Caki2 (cell line): ENCODE measurements at regions not wholly inside any gene's neighbourhood (a gene's known extent, or its start where the extent isn't known, plus 50 kb on each side); places are given as distances from the start of the nearest gene placed in this dataset.

ENCODE experiments used
- DNase-seq: peaks from one replicate; pipeline ENCODE4 v3.0.0-alpha.2; 2015; ENCODE audit warnings: low read depth
- in situ Hi-C: cut with HindIII; loops from 2 replicates; pipeline ENCODE4 v1.10.0; 2016; ENCODE audit warnings: low sequenced_read_pairs, low pct_unique_long_range_greater_than_20kb, mixed read lengths

DNA sequence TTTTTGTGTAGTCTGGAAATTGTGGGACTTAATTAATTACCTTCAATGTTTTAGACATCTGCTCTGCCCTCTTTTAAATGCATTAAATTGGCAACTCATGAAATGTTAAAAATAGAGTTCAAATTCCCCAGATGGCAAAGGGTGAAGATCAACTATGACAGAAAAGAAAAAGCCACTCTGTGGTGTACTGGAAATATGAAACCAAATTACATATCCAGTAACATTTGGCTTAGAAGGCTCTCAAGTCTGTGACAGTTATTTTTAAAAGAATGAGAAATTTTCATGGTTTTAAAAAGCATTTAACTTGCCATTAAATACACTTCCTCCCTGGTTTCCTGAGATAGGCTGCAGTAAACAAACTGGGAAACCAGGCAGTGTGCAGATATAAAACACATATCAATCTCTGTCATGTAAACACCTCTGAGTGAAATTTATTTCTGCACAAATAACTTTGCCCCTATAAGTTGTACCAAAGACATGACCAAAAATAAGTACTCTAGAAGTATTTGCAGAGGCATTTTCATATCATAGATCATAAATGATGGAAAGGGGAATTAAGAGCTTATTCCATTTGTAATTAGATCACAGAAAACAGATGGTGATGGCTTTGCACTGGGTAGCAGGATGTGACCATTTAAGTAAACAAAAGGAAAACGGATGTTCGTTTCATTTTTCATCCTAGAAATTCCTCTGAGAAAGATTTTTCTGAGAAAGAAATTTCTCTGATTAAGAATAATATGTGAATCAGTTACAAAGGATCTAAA lies 360.1 kb downstream of the SAMD5 start:
- DNase-seq, result no peak
- in situ Hi-C loops, result no loop called here

DNA sequence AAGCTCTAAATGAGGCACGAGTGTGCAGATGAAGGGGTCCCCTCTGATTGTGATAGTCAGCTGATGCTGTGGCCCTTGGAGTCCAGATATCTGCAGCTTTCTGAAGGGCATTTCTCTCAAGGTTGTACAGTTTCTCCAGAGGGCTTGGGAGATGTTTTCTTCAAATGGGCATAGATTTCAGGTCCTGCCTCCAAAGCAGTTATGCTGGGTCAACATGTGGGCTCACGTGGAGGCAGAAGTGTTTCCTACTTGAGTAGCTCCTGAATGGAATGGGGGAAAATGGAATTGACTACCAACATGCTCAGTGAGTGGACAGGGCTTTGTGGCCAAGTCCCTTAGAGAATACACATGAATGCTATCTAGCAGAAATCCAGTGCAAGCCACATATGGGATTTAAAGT lies 360.7 kb downstream of the SAMD5 start:
- in situ Hi-C loops, result no loop called here
- DNase-seq, result no peak

DNA sequence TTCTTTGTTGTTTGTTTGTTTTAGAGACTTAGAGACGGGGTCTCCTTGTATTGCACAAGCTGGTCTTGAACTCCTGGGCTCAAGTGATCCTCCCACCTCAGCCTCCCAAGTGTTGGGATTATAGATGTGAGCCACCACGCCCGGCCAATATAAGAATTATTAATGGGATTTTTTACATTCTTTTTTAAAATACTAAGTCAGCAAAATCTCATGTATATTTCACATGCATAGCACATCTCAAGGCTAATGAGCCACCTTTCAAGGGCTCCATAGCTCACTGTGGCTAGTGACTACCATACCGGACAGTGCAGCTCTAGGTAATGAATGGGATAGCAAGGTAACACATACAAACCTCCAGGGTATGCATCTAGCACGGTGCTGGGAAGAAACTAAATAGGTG lies 361.4 kb downstream of the SAMD5 start:
- no peak for DNase-seq
- in situ Hi-C loops, result no loop called here

DNA sequence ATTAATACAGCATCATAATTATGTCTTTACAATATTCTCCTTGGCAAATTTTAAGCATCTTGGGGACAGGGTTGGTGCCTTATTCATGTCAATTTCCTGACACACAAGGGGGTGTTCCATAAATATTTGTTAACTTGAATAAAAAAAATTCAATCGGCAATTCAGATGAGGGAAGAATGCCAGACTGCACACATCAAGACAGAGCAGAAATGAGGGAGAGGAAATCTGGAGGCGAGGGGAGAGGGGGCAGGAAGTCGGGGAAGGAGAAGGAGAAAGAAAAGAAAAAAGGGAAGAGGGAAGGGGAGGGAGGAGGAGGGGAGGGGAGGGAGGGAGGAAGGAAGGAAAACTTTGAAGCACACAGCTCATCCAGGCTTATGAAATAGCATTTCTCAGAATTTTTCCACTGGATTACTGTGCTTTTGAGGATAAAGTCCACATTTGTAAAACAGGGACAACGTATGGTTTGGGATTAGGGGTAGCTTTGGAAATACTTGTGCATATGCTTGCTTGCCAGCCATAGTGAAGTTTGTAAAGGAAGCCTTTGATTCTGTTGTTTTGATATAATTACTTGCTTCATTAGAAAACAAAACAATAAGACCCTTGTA lies 362.1 kb downstream of the SAMD5 start:
- in situ Hi-C loops, result no loop called here

DNA sequence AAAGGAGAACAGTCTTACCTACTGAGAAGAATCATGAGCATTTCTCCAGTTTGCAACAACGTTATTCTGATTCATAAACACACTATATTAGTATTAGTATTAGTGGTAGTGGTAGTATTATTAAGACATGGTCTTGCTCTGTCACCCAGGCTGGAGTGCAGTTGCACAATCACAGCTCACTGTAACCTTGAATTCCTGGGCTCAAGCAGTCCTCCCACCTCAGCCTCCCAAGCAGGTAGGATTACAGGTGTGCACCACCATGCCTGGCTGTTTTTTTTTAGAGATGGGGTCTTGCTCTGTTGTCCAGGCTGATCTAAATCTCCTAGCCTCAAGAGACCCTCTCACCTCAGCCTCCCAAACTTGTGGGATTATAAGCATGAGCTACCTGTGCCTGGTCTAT lies 363.5 kb downstream of the SAMD5 start:
- in situ Hi-C loops, result no loop called here
- no peak for DNase-seq

More for the DNA sequence above, 362.1 kb downstream of the SAMD5 start:
- DNase-seq, result no peak

DNA sequence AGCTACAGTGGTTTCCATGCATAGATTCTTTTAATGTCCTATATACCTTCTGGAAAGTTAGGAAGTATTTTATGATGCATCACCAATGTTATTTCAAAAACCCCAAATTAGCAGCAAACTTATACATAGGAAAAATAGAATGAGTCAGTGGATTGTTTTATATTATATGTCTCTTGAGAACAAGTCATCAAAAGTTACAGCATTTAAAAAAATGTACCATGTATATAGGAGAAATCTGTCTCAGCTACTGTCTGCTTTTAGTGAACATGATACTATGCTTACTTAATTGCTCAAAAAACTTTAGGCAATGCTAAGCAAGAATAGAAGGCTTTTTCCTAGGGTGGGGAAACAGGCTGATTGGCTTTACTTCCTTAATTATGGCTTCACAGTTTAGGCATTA lies 365.3 kb downstream of the SAMD5 start:
- in situ Hi-C loops, result no loop called here
- DNase-seq, result no peak

DNA sequence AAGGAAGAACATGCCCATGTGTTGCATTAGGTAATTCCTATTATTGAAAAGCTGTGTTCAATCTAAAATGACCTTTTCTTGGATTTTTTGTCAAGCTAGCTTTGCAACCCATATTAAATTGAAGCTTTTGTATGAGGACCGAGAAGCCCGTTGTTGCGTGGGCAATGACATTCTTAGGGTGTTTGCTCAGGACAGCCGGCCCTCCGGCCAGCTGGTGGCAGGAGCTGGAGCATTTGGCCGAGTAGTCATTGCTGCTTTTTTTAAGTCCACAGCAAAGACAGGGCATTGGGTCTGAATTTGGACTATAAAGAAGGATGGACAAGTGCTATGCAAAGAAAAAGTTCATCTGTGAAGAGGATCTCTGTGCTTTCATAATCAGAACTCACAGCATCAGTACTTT lies 365.8 kb downstream of the SAMD5 start:
- in situ Hi-C loops, result no loop called here
- DNase-seq, result no peak

DNA sequence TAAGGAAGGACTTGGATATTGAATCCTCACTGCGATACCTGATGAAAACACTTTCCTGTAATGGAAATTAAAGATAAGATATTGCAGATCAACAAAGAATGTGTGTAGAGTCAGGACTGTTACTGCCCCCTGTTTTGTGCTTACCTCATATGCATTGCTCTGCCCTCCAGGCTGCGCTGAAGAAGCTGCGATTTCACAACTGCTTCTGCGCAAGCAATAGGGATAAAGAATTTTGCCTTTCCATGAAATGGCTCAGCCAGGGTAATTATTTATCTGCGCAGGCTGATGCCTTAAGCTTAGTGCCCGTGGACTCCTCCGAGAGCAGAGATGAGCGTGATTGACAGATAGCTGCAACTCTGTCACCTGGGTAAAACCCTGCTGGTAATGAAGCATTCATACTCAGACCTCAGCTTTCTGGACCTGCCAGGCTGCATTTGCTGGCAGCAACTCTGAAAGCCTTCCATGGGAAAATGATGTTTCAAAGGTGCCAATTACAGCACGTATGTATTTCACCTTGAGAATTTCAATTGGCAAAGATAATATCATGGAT lies 370.6 kb downstream of the SAMD5 start:
- in situ Hi-C loops, result no loop called here
- DNase-seq, result no peak

DNA sequence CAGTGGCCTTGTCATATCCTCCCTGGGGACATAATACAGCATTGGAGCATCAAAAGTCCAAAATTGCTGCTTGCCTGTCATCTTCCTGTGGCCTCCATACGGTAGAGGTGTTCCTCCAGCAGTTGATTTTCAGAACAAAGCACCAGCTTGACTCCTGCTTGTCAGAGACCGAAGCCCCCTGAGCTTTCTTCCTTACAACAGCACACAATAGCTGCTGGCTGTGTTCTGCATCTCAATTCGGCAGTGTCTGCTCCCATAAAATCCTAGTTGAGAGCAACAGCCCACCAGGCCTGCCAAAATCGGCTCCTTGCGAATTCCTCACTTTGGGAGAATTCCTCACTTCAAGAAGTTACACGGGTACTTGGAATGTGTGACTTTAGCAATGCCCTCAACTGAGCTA lies 372.9 kb downstream of the SAMD5 start:
- in situ Hi-C loops, result no loop called here
- DNase-seq, result no peak

DNA sequence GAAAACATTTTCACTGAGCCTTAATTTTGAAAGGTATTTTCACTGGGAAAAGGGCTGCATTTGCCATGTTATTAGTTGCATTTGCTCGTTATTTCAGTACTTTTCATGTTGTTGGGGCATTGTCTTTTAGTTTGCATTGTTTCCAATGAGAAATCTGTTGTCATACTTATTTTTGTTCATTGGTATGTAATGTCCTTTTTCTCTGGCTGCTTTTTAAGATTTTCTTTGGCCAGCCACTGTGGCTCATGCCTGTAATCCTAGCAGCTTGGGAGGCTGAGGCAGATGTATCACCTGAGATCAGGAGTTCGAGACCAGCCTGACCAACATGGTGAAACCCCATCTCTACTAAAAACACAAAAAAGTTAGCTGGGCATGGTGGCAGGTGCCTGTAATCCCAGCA lies 379.9 kb downstream of the SAMD5 start:
- in situ Hi-C loops, result no loop called here
- no peak for DNase-seq

DNA sequence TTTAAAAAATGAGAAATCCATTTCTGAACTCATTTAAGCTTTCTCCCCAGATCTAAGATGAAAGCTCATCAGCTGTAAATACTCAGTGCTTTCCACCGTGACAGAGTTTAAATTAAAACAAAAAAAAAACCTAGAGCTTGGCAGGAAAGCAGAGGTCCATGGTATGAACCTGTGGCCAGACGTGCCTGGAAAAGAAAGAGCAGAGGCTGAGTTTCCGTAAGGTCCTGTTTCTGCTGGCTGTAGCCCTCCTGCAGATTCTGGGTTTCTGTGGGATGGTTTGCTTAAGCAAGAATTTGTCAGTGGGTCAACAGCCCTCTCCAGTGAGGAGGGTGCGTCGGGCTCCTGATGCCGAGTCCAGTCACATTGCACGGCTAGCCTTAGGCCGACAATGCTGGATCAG lies 383.2 kb downstream of the SAMD5 start:
- in situ Hi-C loops, result no loop called here
- DNase-seq, result no peak

DNA sequence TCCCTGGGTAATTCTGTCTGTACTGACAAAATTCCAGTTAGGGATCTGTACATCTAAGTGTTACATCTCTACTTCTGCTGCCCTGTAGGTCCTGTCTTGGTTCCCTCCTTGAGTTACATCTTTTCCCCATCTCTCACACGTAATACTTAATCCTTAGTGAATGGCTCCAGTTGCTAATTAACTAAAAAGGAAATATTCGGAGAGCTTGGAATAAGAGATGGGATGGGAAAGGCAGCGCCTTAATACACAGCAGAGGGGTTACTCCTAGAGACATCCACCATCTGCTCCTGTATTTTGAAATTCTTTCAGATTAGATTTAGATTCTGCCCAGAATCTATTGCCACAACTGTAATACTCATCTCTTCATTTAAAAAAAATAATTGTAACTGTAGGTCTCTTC lies 384.0 kb downstream of the SAMD5 start:
- in situ Hi-C loops, result no loop called here
- no peak for DNase-seq

DNA sequence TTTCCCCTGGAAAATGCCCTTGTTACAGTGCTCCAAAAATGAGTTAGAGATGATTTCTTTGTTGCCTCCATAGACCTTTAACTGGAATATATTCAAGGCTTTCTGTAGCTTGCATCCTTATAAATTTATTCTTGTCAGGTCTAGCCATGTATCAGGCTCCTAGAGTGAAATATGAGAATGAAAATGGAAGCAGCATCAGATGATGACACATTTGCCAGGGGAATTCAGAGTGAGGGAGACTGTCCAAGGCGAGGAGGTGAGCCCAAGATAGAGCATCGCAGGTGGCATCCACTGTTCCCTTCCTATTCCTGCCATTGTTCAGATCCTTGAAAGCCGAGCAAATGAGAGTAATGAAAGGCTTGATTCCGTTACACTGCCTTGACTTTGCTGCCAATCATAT lies 386.8 kb downstream of the SAMD5 start:
- in situ Hi-C loops, result no loop called here
- DNase-seq, result no peak

DNA sequence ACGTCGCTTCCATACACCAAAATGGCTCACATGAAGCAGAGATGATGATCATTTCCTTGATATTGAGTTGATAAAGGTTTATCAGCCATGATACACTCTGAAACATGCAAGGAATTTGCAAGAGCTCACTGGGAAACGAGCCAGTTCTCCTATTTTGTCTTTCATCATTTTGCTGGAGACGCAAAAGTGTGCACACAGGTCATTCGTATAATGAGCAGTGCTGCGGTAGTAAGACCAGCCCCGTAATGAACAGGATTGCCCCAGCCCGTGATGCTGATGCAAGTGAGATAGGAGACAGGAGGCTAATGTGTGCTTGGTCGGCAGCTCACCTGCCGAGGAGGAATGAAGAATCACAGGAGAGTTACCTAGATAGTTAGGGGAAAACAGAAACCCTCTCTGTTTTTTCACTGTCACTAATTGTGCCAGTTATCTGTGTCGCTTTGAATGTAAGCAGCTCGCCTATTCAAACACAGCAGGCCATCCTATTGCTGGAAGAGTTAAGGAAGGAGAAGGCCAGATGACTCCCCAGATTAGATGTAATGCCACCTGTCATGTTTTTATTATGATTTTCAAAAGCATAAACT lies 391.8 kb downstream of the SAMD5 start:
- in situ Hi-C loops, result no loop called here

DNA sequence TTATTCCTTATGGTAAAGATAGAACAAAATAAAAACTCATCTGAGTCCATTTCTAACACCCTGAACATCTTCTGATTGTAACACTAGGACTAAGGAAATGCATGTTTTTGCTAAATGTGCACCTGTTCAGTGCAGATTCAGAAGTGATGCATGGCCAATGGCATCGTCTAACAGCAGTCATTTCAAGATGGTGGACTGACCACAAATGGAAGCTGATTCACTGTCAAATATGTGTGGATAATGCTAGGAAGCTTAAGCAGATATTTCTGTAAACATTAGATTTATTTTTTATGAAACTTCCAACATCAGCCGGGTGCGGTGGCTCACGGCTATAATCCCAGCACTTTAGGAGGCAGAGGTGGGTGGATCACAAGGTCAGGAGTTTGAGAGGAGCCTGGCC lies 394.8 kb downstream of the SAMD5 start:
- DNase-seq, result no peak
- in situ Hi-C loops, result no loop called here

More for the DNA sequence above, 391.8 kb downstream of the SAMD5 start:
- no peak for DNase-seq

DNA sequence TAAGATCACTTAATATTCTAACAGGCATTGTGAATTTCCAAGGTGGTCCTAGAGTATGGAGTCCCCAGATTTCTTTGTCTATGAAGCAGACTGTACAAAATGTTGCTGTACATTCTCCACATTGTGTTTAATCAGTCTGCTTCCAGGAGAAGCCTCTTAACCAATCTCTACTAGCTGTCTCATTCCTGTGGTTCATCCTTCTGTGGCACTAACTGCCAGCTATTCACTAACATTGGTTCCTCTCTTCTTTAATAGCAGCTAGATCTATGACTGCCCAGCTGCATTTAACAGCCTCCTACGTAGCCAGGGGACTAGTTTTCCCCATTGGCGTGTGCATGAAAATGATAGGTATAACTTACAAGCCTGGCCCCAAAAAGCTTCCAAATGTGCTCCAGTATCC lies 395.4 kb downstream of the SAMD5 start:
- in situ Hi-C loops, result no loop called here
- no peak for DNase-seq

DNA sequence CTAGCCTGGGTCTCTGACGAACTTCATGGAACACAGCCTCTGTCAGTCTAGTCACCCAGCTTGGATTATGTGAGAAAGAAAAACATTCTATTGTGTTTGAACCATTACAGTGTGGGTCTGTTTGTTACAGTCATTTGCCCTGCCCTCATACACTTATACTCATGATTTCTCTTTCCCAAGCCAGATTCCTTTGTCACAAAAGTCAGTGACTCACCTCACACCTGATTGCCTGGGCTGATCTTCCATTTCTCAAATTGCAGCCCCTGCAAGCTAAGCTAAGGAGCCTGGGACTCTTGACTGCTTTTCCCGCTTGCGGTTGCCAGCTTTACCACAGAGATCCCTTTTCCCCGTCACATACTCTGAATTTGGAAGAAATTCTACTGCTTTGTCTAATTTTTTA lies 395.9 kb downstream of the SAMD5 start:
- no peak for DNase-seq
- in situ Hi-C loops, result no loop called here

DNA sequence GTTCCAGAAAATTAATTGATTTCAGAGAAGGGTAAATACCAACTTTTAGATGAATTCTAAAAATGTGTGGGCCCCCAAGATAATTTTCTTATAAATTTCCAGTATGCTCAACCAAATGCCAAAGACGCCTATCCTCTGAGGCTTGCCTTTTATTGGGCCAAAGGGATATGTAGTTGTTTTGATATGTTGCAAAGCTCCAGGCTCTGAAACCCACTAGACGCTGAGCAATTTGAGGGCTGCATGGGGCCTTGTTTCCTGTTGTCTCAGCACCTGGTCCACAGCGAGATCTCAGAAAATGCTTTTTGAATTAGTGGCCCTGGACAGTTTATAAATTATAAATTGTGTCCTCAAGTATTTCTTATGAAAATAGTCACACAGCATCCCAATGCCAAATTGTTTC lies 397.2 kb downstream of the SAMD5 start:
- no peak for DNase-seq
- in situ Hi-C loops, result no loop called here

DNA sequence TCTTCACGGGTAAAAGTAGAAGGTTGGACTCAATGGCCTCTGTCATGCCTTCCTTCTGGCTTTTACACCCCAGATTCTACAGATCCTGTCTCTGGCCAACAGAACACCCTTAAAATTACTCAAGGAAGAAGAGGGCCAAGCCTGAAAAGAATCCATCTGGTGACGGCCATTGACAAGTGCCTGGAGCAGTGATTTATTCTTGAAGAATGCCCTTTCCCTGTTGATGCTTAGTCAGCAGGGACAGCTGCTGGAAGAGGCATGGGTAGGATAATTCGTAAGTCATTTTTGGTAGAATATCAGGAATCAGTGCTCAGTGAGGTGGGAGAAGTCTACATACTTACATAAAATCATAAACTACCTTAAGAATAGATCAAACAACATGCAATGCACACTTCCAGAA lies 397.9 kb downstream of the SAMD5 start:
- no peak for DNase-seq
- in situ Hi-C loops, result no loop called here

DNA sequence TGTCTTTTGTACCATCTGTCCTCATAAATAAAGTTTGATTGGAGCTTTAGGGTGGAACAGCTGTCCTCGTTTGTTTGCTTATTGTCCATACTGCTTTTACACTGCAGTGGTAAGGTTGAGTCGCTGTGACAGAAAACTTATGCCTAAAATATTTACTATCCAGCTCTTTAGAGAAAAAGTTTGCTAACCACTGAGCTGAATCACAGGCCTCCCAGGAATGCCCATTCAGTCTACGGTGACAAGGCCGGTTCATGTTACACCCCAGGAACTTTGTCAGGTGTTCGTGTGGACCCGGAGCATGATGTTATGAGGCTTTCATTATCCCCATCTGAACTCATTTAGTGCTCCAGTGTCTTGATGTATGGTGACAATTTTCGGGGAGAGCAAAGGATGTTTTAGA lies 401.1 kb downstream of the SAMD5 start:
- in situ Hi-C loops, result no loop called here
- DNase-seq, result no peak
